ENCODE measurements at regions not wholly inside any gene's neighbourhood (a gene's known extent, or its start where the extent isn't known, plus 50 kb on each side); places are given as distances from the start of the nearest gene placed in this dataset.

DNA sequence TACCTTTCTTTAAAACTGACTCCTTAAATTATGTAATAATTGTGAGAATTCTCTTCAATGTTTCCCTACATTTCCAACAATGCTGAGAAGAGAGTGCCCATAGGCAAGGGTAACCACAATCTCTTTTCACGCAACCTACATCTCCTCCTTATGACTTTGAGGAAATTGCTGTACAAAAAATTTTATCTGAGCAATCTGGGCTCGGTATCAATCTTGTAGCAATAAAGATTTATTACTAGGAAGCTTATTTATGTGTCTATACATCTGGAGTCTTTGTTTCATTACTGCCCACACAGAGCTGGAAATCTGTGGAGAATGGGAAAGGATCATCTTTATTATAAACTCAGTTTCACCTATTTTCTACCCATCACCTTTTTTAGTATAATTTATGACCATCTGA, 913.8 kb upstream of the SORCS1 start:
- no peak overlapping the region for H3K4me3 Mint-ChIP-seq
- no peak overlapping the region for H3K27ac Mint-ChIP-seq
- no peaks in the 10 kb centered on the region for H3K27me3 Mint-ChIP-seq
- H3K9me3 Mint-ChIP-seq = peaks cover 4% of the 10 kb centered on the region
- no peak for DNase-seq (ENCODE audit: extremely low spot score, unreplicated experiment)
- TF ChIP-seq CTCF (conservative IDR thresholded peaks at IDR 0.05) = no peak
- no peaks in the 10 kb centered on the region for H3K4me1 Mint-ChIP-seq (ENCODE audit: unreplicated experiment)
- no peaks in the 10 kb centered on the region for H3K36me3 Mint-ChIP-seq

DNA sequence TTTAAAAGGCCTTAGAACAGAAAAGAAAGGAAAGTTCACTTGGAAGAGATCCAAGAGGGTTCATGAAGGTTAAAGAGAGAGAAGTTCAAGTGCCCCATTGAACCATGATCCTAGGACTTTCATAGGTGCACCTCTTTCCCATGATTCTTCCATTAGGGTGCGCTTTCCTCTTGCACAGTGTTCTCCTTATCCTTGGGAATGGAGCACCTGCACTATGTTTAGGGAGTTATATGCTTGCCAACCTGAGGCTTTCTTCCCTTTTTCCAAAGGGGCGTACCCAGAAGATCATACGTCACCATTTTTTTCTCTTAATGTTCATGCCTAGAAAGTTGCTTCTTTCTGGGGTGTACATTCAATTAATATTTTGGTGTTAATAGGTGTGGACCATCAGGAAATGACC, 908.0 kb upstream of the SORCS1 start:
- Mint-ChIP-seq H3K27me3 (no peaks in the 10 kb centered on the region), H3K4me1 (ENCODE audit: unreplicated experiment) (no peaks in the 10 kb centered on the region), H3K36me3 (no peaks in the 10 kb centered on the region), H3K27ac (no peak overlapping the region), H3K4me3 (no peak overlapping the region), H3K9me3 (peaks cover 4% of the 10 kb centered on the region)
- no peak for TF ChIP-seq CTCF (conservative IDR thresholded peaks at IDR 0.05)
- no peak for DNase-seq (ENCODE audit: extremely low spot score, unreplicated experiment)

GRCh38 chr10:108070789-108071188, 906.3 kb upstream of the SORCS1 start:
- Mint-ChIP-seq H3K27me3 (no peaks in the 10 kb centered on the region), H3K36me3 (no peaks in the 10 kb centered on the region), H3K4me1 (ENCODE audit: unreplicated experiment) (no peaks in the 10 kb centered on the region), H3K27ac (no peak overlapping the region), H3K9me3 (no peaks in the 10 kb centered on the region), H3K4me3 (no peak overlapping the region)
- DNase-seq (ENCODE audit: extremely low spot score, unreplicated experiment) = no peak
- TF ChIP-seq CTCF (conservative IDR thresholded peaks at IDR 0.05) = no peak

DNA sequence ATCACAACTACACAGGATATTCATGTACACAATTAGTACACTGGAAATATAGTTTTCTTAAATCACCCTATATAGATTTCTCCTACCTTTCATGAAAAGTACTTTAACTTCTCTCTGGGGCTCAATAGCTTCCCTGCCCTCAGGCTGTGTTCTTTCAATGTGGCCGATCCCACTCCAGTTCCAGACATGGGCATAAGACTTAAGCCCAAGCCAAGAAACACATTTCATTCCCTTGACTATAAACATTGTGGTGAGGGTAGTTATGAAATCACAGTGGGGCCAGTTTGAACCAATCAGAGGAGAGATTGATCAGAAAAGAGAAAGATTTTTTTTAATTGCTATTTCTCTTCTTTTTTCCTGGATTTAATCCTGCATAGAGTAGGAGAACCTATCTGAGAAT, 904.6 kb upstream of the SORCS1 start:
- Mint-ChIP-seq H3K4me1 (ENCODE audit: unreplicated experiment) (no peaks in the 10 kb centered on the region), H3K27ac (no peak overlapping the region), H3K9me3 (no peaks in the 10 kb centered on the region), H3K27me3 (no peaks in the 10 kb centered on the region), H3K4me3 (no peak overlapping the region), H3K36me3 (no peaks in the 10 kb centered on the region)
- DNase-seq (ENCODE audit: extremely low spot score, unreplicated experiment) = no peak
- no peak for TF ChIP-seq CTCF (conservative IDR thresholded peaks at IDR 0.05)

- Mint-ChIP-seq H3K27me3 (no peaks in the 10 kb centered on the region), H3K4me3 (no peak overlapping the region), H3K9me3 (no peaks in the 10 kb centered on the region), H3K27ac (no peak overlapping the region), H3K36me3 (no peaks in the 10 kb centered on the region), H3K4me1 (ENCODE audit: unreplicated experiment) (no peaks in the 10 kb centered on the region)
- no peak for DNase-seq (ENCODE audit: extremely low spot score, unreplicated experiment)
- TF ChIP-seq CTCF (conservative IDR thresholded peaks at IDR 0.05) = no peak
Observed at GRCh38 chr10:108064746-108065260, 900.3 kb upstream of the SORCS1 start.

- Mint-ChIP-seq H3K9me3 (no peaks in the 10 kb centered on the region), H3K27me3 (no peaks in the 10 kb centered on the region), H3K27ac (no peak overlapping the region), H3K4me3 (no peak overlapping the region), H3K36me3 (no peaks in the 10 kb centered on the region), H3K4me1 (ENCODE audit: unreplicated experiment) (no peaks in the 10 kb centered on the region)
- no peak for DNase-seq (ENCODE audit: extremely low spot score, unreplicated experiment)
- no peak for TF ChIP-seq CTCF (conservative IDR thresholded peaks at IDR 0.05)
Observed at GRCh38 chr10:108060246-108060645, 895.7 kb upstream of the SORCS1 start.

All from type B pancreatic cell (in vitro differentiated cells).